ENCODE measurements at regions not wholly inside any gene's neighbourhood (a gene's known extent, or its start where the extent isn't known, plus 50 kb on each side); places are given as distances from the start of the nearest gene placed in this dataset.
"Not testable (repeated sequence)": the region's sequence is repeated elsewhere in the genome, so short reads cannot be mapped to it uniquely, and the experiment has no call there.

DNA sequence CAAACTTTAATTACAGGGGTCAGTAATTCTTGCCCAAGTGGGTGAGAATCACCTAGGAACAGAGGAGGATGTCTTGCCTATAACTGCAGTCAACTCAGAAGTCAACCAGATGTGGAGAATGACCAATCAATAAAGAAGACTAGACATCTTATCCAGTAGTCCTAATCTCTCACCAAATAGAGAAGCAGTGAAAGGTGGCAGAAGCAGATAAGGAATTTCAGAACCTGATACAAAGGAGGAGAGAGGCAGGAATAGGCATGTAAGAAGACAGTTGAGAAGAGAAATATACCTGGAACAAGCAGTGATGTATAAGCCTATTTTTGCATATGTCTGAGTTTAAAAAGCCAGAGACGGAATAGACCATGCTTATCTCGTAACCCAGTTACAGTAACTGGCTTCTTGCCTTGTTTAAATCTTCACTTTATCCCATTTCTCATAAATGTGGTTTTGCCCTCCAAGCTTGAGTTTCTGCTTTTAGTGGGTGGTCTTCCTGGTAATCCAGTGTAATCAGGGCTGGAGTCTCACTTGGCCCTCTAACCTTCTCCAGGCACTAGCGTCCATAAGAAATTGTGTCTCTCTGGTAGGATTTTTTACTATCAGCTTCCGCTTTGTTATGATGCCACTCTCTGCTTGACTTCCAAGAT is 401.0 kb downstream of the SUCLG1 start:
- H3K36me3 ChIP-seq (replicated peaks; ENCODE audit: insufficient read depth, low read depth) = no peaks in the 10 kb centered on the region
- H3K9me3 ChIP-seq (ENCODE audit: low read depth) = no peaks in the 10 kb centered on the region
- H3K79me2 ChIP-seq = no peaks in the 10 kb centered on the region
- H3K27me3 ChIP-seq = no peaks in the 10 kb centered on the region
- TF ChIP-seq EZH2phosphoT487 (IDR thresholded peaks at IDR 0.05; ENCODE audit: low read depth, severe bottlenecking, unreplicated experiment) (no peak), EZH2 (IDR thresholded peaks at IDR 0.05; ENCODE audit: borderline replicate concordance) (no peak)
- TF ChIP-seq, protein P1, sequence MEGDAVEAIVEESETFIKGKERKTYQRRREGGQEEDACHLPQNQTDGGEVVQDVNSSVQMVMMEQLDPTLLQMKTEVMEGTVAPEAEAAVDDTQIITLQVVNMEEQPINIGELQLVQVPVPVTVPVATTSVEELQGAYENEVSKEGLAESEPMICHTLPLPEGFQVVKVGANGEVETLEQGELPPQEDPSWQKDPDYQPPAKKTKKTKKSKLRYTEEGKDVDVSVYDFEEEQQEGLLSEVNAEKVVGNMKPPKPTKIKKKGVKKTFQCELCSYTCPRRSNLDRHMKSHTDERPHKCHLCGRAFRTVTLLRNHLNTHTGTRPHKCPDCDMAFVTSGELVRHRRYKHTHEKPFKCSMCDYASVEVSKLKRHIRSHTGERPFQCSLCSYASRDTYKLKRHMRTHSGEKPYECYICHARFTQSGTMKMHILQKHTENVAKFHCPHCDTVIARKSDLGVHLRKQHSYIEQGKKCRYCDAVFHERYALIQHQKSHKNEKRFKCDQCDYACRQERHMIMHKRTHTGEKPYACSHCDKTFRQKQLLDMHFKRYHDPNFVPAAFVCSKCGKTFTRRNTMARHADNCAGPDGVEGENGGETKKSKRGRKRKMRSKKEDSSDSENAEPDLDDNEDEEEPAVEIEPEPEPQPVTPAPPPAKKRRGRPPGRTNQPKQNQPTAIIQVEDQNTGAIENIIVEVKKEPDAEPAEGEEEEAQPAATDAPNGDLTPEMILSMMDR (IDR thresholded peaks at IDR 0.05; ENCODE audit: poor library complexity) = no peak
- no peak overlapping the region for H3K4me3 ChIP-seq
- H2AFZ ChIP-seq = no peak overlapping the region
- H3K9me2 ChIP-seq (replicated peaks; ENCODE audit: insufficient read depth) = no peaks in the 10 kb centered on the region
- H3K4me2 ChIP-seq = no peak overlapping the region
- H4K20me1 ChIP-seq (ENCODE audit: insufficient read depth, poor library complexity, severe bottlenecking) = no peaks in the 10 kb centered on the region
- WGBS (ENCODE audit: low lambda C conversion rate, missing lambda C conversion rate) = 65% methylated on average over 4 of the region's 4 CpGs
- no peaks in the 10 kb centered on the region for H3K4me1 ChIP-seq (ENCODE audit: insufficient read depth)
- no peak for DNase-seq (ENCODE audit: low spot score)
- no peak overlapping the region for H3K27ac ChIP-seq

DNA sequence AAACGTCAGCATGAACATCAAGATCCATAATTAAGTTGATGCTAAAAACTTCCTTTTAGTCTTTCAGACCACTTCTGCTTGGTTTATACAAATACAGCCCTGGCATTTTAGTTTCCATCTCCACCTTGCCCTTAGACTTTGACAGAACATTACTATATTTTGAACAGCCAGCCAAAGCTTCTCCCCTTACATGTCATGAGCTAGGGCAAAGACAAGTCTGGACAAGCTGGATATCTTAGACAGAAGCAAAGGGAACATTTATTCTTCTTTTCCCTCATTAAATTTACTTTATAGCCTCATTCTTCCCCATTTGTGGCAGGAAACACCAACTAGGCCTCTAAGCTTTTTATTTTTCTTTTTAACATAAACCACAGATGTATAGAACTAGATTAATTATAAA is 403.3 kb downstream of the SUCLG1 start:
- H2AFZ ChIP-seq = no peak overlapping the region
- no peaks in the 10 kb centered on the region for H3K4me1 ChIP-seq (ENCODE audit: insufficient read depth)
- WGBS (ENCODE audit: low lambda C conversion rate, missing lambda C conversion rate) = 59% methylated on average over 1 of the region's 1 CpG

DNA sequence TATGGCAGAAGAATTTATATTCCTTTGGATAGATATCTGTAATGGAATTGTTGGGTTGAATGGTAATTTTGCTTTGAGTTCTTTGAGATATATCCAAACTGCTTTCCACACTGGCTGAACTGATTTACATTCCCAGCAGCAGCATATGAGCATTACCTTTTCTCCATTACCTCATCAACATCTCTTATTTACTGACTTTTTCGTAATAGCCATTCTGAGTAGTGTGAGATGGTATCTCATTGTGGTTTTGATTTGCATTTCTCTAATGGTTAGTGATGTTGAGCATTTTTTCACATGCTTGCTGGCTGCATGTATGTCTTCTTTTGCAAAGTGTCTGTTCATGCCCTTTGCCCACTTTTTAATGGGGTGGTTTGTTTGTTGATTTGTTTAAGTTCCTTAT is 404.5 kb downstream of the SUCLG1 start:
- H3K9me3 ChIP-seq (ENCODE audit: low read depth); H3K79me2 ChIP-seq; H3K4me1 ChIP-seq (ENCODE audit: insufficient read depth); H2AFZ ChIP-seq; DNase-seq (ENCODE audit: low spot score); H4K20me1 ChIP-seq (ENCODE audit: insufficient read depth, poor library complexity, severe bottlenecking); H3K4me3 ChIP-seq; H3K27ac ChIP-seq; H3K36me3 ChIP-seq (replicated peaks; ENCODE audit: insufficient read depth, low read depth); H3K27me3 ChIP-seq; H3K4me2 ChIP-seq; H3K9me2 ChIP-seq (replicated peaks; ENCODE audit: insufficient read depth): not testable (repeated sequence)
- 96% methylated on average over 1 of the region's 1 CpG for WGBS (ENCODE audit: low lambda C conversion rate, missing lambda C conversion rate)

More for the DNA sequence above, 403.3 kb downstream of the SUCLG1 start:
- Histone ChIP-seq H3K4me2 (no peak overlapping the region), H3K27ac (no peak overlapping the region), H3K9me2 (replicated peaks; ENCODE audit: insufficient read depth) (no peaks in the 10 kb centered on the region), H3K9me3 (ENCODE audit: low read depth) (no peaks in the 10 kb centered on the region), H4K20me1 (ENCODE audit: insufficient read depth, poor library complexity, severe bottlenecking) (no peaks in the 10 kb centered on the region), H3K4me3 (no peak overlapping the region), H3K79me2 (no peaks in the 10 kb centered on the region), H3K27me3 (no peaks in the 10 kb centered on the region), H3K36me3 (replicated peaks; ENCODE audit: insufficient read depth, low read depth) (no peaks in the 10 kb centered on the region)
- no peak for TF ChIP-seq EZH2 (IDR thresholded peaks at IDR 0.05; ENCODE audit: borderline replicate concordance)
- TF ChIP-seq EZH2phosphoT487 (IDR thresholded peaks at IDR 0.05; ENCODE audit: low read depth, severe bottlenecking, unreplicated experiment) = no peak
- TF ChIP-seq, protein P1 (IDR thresholded peaks at IDR 0.05; ENCODE audit: poor library complexity) = no peak
- DNase-seq (ENCODE audit: low spot score) = no peak

DNA sequence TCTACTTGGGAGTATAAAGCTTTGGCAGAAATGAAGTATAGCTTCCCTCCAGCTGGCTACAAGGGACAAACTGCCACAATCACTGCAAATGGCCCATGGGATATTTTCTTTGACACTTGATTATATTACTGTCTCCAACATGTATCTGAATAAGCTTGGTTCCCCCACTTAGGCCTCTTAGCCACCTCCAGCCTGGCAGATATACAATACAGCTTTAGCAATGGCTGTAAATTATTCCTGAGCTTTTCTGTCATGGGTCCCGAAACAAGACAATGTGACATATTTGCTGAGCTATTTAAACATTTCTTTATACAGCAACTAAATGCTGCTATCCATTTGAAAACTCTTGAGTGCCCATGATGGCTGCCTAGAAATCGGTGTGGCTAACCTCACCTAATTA is 406.2 kb downstream of the SUCLG1 start:
- no peaks in the 10 kb centered on the region for H3K9me3 ChIP-seq (ENCODE audit: low read depth)
- WGBS (ENCODE audit: low lambda C conversion rate, missing lambda C conversion rate) = 67% methylated on average over 2 of the region's 2 CpGs
- no peak overlapping the region for H2AFZ ChIP-seq
- TF ChIP-seq, protein P1 (IDR thresholded peaks at IDR 0.05; ENCODE audit: poor library complexity) = no peak
- TF ChIP-seq EZH2phosphoT487 (IDR thresholded peaks at IDR 0.05; ENCODE audit: low read depth, severe bottlenecking, unreplicated experiment) (no peak), EZH2 (IDR thresholded peaks at IDR 0.05; ENCODE audit: borderline replicate concordance) (no peak)
- H3K79me2 ChIP-seq = no peaks in the 10 kb centered on the region
- no peak overlapping the region for H3K4me2 ChIP-seq
- no peaks in the 10 kb centered on the region for H3K27me3 ChIP-seq
- H3K4me1 ChIP-seq (ENCODE audit: insufficient read depth) = no peaks in the 10 kb centered on the region
- H3K27ac ChIP-seq = no peak overlapping the region
- H3K9me2 ChIP-seq (replicated peaks; ENCODE audit: insufficient read depth) = no peaks in the 10 kb centered on the region
- no peak for DNase-seq (ENCODE audit: low spot score)
- no peaks in the 10 kb centered on the region for H4K20me1 ChIP-seq (ENCODE audit: insufficient read depth, poor library complexity, severe bottlenecking)
- no peaks in the 10 kb centered on the region for H3K36me3 ChIP-seq (replicated peaks; ENCODE audit: insufficient read depth, low read depth)
- H3K4me3 ChIP-seq = no peak overlapping the region
